HL-60 (cell line): ENCODE measurements at regions not wholly inside any gene's neighbourhood (a gene's known extent, or its start where the extent isn't known, plus 50 kb on each side); places are given as distances from the start of the nearest gene placed in this dataset.

Experiments used
- CTCF ChIP-seq: IDR thresholded peaks from one replicate; pipeline ENCODE4 v1.5.1; 2011; ENCODE audit warnings: low read length, control low read depth, inconsistent platforms; ENCODE audit not compliant: insufficient read depth
- POLR2AphosphoS5 ChIP-seq: IDR thresholded peaks from 2 replicates; pipeline ENCODE4 v1.6.1; 2012; ENCODE audit warnings: low read depth

GRCh38 chr14:54166049-54166950, 209.7 kb upstream of the BMP4 start:
- TF ChIP-seq CTCF (no peak), POLR2AphosphoS5 (no peak)
